ENCODE measurements at regions not wholly inside any gene's neighbourhood (a gene's known extent, or its start where the extent isn't known, plus 50 kb on each side); places are given as distances from the start of the nearest gene placed in this dataset.

DNA sequence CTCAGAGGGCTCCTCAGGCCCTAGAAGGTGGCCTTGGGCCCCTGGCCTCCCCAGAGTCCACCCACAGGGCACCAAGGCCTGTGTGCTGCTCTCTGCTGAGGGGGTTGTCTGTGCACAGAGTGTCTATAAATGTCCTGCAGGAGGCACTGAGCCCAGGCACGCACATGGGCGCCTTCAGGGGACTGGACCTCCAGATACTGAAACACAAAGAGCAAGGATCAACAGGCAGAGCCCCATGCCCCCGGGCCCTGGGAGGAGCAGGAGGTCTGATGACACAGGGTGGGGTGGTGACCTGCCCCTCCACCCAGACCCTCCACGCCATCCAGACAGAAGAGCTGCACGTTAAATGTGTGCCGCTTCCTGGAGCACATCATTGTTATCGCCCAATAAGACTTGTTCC is 64.6 kb upstream of the SIMC1 start:
- Histone ChIP-seq H3K9me3 (no peaks in the 10 kb centered on the region), H3K27ac (no peak overlapping the region), H3K4me1 (ENCODE audit: control insufficient read depth in 1 of 2, insufficient read depth in 1 of 2, low read depth in 1 of 2, low read length in 1 of 2) (no peaks in the 10 kb centered on the region), H3K36me3 (no peaks in the 10 kb centered on the region), H3K27me3 (peaks cover 46% of the 10 kb centered on the region), H3K4me3 (ENCODE audit: low read depth in 1 of 2, low read length in 1 of 2) (no peak overlapping the region)
- no peak for TF ChIP-seq CTCF (IDR thresholded peaks at IDR 0.05)

- H3K4me3 ChIP-seq (ENCODE audit: low read depth in 1 of 2, low read length in 1 of 2) = no peak overlapping the region
- H3K4me1 ChIP-seq (ENCODE audit: control insufficient read depth in 1 of 2, insufficient read depth in 1 of 2, low read depth in 1 of 2, low read length in 1 of 2) = no peaks in the 10 kb centered on the region
- no peak for TF ChIP-seq CTCF (IDR thresholded peaks at IDR 0.05)
- H3K27ac ChIP-seq = no peak overlapping the region
- no peaks in the 10 kb centered on the region for H3K9me3 ChIP-seq
- H3K27me3 ChIP-seq = peaks cover 51% of the 10 kb centered on the region
- no peaks in the 10 kb centered on the region for H3K36me3 ChIP-seq
These were observed 63.7 kb upstream of the SIMC1 start for GRCh38 chr5:176174345-176175025.

GRCh38 chr5:176175101-176175852 is 62.9 kb upstream of the SIMC1 start:
- Histone ChIP-seq H3K9me3 (no peaks in the 10 kb centered on the region), H3K36me3 (no peaks in the 10 kb centered on the region), H3K4me3 (ENCODE audit: low read depth in 1 of 2, low read length in 1 of 2) (no peak overlapping the region), H3K27ac (no peak overlapping the region), H3K27me3 (peaks cover 52% of the 10 kb centered on the region), H3K4me1 (ENCODE audit: control insufficient read depth in 1 of 2, insufficient read depth in 1 of 2, low read depth in 1 of 2, low read length in 1 of 2) (no peaks in the 10 kb centered on the region)
- no peak for TF ChIP-seq CTCF (IDR thresholded peaks at IDR 0.05)

GRCh38 chr5:176176231-176176630 is 62.0 kb upstream of the SIMC1 start:
- H3K27ac ChIP-seq = no peak overlapping the region
- TF ChIP-seq CTCF (IDR thresholded peaks at IDR 0.05) = no peak
- H3K4me3 ChIP-seq (ENCODE audit: low read depth in 1 of 2, low read length in 1 of 2) = no peak overlapping the region

DNA sequence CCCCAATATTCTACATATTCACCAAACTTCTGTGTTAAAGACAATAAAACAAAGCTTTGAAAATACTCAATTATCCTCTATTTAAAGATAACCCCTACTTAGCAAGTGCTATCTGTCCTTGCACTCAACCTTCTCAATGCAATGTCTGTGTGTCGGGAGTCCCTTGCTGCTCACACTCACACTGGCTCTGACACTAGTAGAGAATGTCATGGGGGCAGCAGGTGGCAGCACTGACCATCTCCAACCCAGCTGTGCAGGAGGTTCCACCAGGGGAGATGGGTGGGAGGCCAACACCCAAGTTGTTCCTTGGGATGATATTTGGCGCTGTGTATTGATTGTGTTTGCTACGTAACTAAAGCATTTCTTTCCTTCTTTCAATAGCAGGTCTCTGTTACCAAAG is 59.4 kb upstream of the SIMC1 start:
- no peak overlapping the region for H3K4me3 ChIP-seq (ENCODE audit: low read depth in 1 of 2, low read length in 1 of 2)
- peaks cover 74% of the 10 kb centered on the region for H3K27me3 ChIP-seq
- no peak overlapping the region for H3K27ac ChIP-seq
- H3K9me3 ChIP-seq = no peaks in the 10 kb centered on the region
- no peaks in the 10 kb centered on the region for H3K4me1 ChIP-seq (ENCODE audit: control insufficient read depth in 1 of 2, insufficient read depth in 1 of 2, low read depth in 1 of 2, low read length in 1 of 2)
- TF ChIP-seq CTCF (IDR thresholded peaks at IDR 0.05) = no peak
- no peaks in the 10 kb centered on the region for H3K36me3 ChIP-seq

More at GRCh38 chr5:176176231-176176630, 62.0 kb upstream of the SIMC1 start:
- H3K36me3 ChIP-seq = no peaks in the 10 kb centered on the region
- H3K4me1 ChIP-seq (ENCODE audit: control insufficient read depth in 1 of 2, insufficient read depth in 1 of 2, low read depth in 1 of 2, low read length in 1 of 2) = no peaks in the 10 kb centered on the region
- H3K9me3 ChIP-seq = no peaks in the 10 kb centered on the region
- H3K27me3 ChIP-seq = peaks cover 56% of the 10 kb centered on the region

Measured in neutrophil (primary cell).